ENCODE measurements at regions not wholly inside any gene's neighbourhood (a gene's known extent, or its start where the extent isn't known, plus 50 kb on each side); places are given as distances from the start of the nearest gene placed in this dataset.

- WGBS (ENCODE audit: insufficient coverage, insufficient replicate concordance, low lambda C conversion rate, missing lambda C conversion rate) = 58% methylated on average over 2 of the region's 2 CpGs
- ChIA-PET POLR2A (no interaction called here), CTCF (no interaction called here), SMC1A (ENCODE audit: uncharacterized antibody, unreplicated experiment) (no interaction called here), RAD21 (ENCODE audit: unreplicated experiment) (interaction anchor here (0.9 kb wide), 1 partner anchor 588 kb away, joined by 6 read pairs; no protein-coding TSS in a partner anchor)
- FAIRE-seq (no peak), ATAC-seq (no peak), DNase-seq (ENCODE audit: low read depth, low spot score) (no peak)
- Histone ChIP-seq H3K4me1 (ENCODE audit: control insufficient read depth, insufficient read depth, low read length) (no peaks in the 10 kb centered on the region), H4K20me1 (ENCODE audit: control insufficient read depth, insufficient read depth) (no peaks in the 10 kb centered on the region), H3K9me3 (replicated peaks; ENCODE audit: control insufficient read depth, insufficient read depth, low read length) (no peaks in the 10 kb centered on the region), H2AFZ (ENCODE audit: control insufficient read depth, low read depth, low read length) (no peak overlapping the region), H3K79me2 (ENCODE audit: control insufficient read depth, insufficient read depth, low read length) (no peaks in the 10 kb centered on the region), H3K27me3 (replicated peaks in 1 of 2; ENCODE audit: control insufficient read depth in 2 of 2, insufficient read depth in 2 of 2, low read length in 1 of 2) (no peaks in the 10 kb centered on the region), H3K4me3 (no peak overlapping the region), H3K4me2 (ENCODE audit: control insufficient read depth, insufficient read depth) (no peak overlapping the region), H3K9ac (ENCODE audit: control insufficient read depth, insufficient read depth, low read length) (no peak overlapping the region), H3K27ac (ENCODE audit: control insufficient read depth, insufficient read depth) (no peak overlapping the region), H3K36me3 (ENCODE audit: control insufficient read depth in 2 of 2, insufficient read depth in 2 of 2, low read length in 1 of 2) (no peaks in the 10 kb centered on the region)
- intact Hi-C loops (cut with micrococcal nuclease; ENCODE audit: unreplicated experiment) (loop anchor here (1.0 to 10.0 kb wide), 8 partner anchors 183 to 1183 kb away; no protein-coding TSS in a partner anchor), in situ Hi-C loops (cut with MboI) (loop anchor here (5.0 to 10.0 kb wide), 4 partner anchors 241 to 1181 kb away; no protein-coding TSS in a partner anchor)
- no TSS peak for BruUV-seq (replicated peaks)
- no peak for TF ChIP-seq POLR2A (IDR thresholded peaks at IDR 0.05; ENCODE audit: low read depth, low read length)
- TF ChIP-seq POLR2AphosphoS2 (IDR thresholded peaks at IDR 0.05; ENCODE audit: low read depth, low read length) = no peak
- TF ChIP-seq BMI1 (IDR thresholded peaks at IDR 0.05; ENCODE audit: borderline replicate concordance) = no peak
- TF ChIP-seq ZNF384 (IDR thresholded peaks at IDR 0.05; ENCODE audit: borderline replicate concordance, low read depth, low read length) = no peak
- no peak for TF ChIP-seq RAD21 (IDR thresholded peaks at IDR 0.05; ENCODE audit: insufficient read depth, low read depth, low read length)
- no peak for TF ChIP-seq SPI1 (IDR thresholded peaks at IDR 0.05; ENCODE audit: borderline replicate concordance, insufficient read depth, low read depth, low read length)
- no peak for TF ChIP-seq RELB (IDR thresholded peaks at IDR 0.05; ENCODE audit: low read depth)
- TF ChIP-seq SMARCA5 (IDR thresholded peaks at IDR 0.05) = no peak
- TF ChIP-seq POLR2AphosphoS5 (IDR thresholded peaks at IDR 0.05; ENCODE audit: low read length) = no peak
- TF ChIP-seq ASH2L (IDR thresholded peaks at IDR 0.05; ENCODE audit: borderline replicate concordance, low read depth) = no peak
- no peak for TF ChIP-seq CBX3 (IDR thresholded peaks at IDR 0.05; ENCODE audit: borderline replicate concordance, low read depth)
Measured at GRCh38 chr4:159445692-159446091, 342.8 kb downstream of the RAPGEF2 start.
